ENCODE measurements at regions not wholly inside any gene's neighbourhood (a gene's known extent, or its start where the extent isn't known, plus 50 kb on each side); places are given as distances from the start of the nearest gene placed in this dataset.

- TF ChIP-seq CTCF (IDR thresholded peaks at IDR 0.05; ENCODE audit: insufficient read depth, low read depth, low read length) = no peak
- DNase-seq (ENCODE audit: low read depth) = no peak
- H3K4me3 ChIP-seq (ENCODE audit: low read depth, low read length) = no peak overlapping the region
Observed at GRCh38 chr16:59173408-59173831, 439.3 kb upstream of the GOT2 start.

- no peak overlapping the region for H3K4me3 ChIP-seq (ENCODE audit: low read depth, low read length)
- no peak for TF ChIP-seq CTCF (IDR thresholded peaks at IDR 0.05; ENCODE audit: insufficient read depth, low read depth, low read length)
- no peak for DNase-seq (ENCODE audit: low read depth)
Observed at GRCh38 chr16:59170099-59170712, 436.1 kb upstream of the GOT2 start.

- no peak for DNase-seq (ENCODE audit: low read depth)
- no peak for TF ChIP-seq CTCF (IDR thresholded peaks at IDR 0.05; ENCODE audit: insufficient read depth, low read depth, low read length)
- H3K4me3 ChIP-seq (ENCODE audit: low read depth, low read length) = no peak overlapping the region
Observed at GRCh38 chr16:59169168-59169567, 435.1 kb upstream of the GOT2 start.

- TF ChIP-seq CTCF (IDR thresholded peaks at IDR 0.05; ENCODE audit: insufficient read depth, low read depth, low read length) = no peak
- DNase-seq (ENCODE audit: low read depth) = no peak
- no peak overlapping the region for H3K4me3 ChIP-seq (ENCODE audit: low read depth, low read length)
Observed at GRCh38 chr16:59168461-59169114, 434.5 kb upstream of the GOT2 start.

GRCh38 chr16:59164461-59164860 is 430.3 kb upstream of the GOT2 start:
- DNase-seq (ENCODE audit: low read depth) = no peak
- no peak for TF ChIP-seq CTCF (IDR thresholded peaks at IDR 0.05; ENCODE audit: insufficient read depth, low read depth, low read length)
- H3K4me3 ChIP-seq (ENCODE audit: low read depth, low read length) = no peak overlapping the region

- H3K4me3 ChIP-seq (ENCODE audit: low read depth, low read length) = no peak overlapping the region
- no peak for DNase-seq (ENCODE audit: low read depth)
- TF ChIP-seq CTCF (IDR thresholded peaks at IDR 0.05; ENCODE audit: insufficient read depth, low read depth, low read length) = no peak
Observed at GRCh38 chr16:59163371-59164055, 429.4 kb upstream of the GOT2 start.

Data from fibroblast of villous mesenchyme (primary cell).